Forelimb muscle (tissue), 1 donor: ENCODE measurements at regions not wholly inside any gene's neighbourhood (a gene's known extent, or its start where the extent isn't known, plus 50 kb on each side); places are given as distances from the start of the nearest gene placed in this dataset.

Experiments used
- DNase-seq: peaks from one replicate; pipeline ENCODE4 v3.0.0-alpha.2; 2013; ENCODE audit warnings: low read depth

GRCh38 chr2:226652983-226653765 is 146.4 kb downstream of the IRS1 start:
- DNase-seq, result no peak

GRCh38 chr2:226652369-226652768 is 147.3 kb downstream of the IRS1 start:
- no peak for DNase-seq

- DNase-seq, result peak; percentile 41
Observed at GRCh38 chr2:226649871-226650660, 149.6 kb downstream of the IRS1 start.

GRCh38 chr2:226649201-226649600 is 150.4 kb downstream of the IRS1 start:
- no peak for DNase-seq

GRCh38 chr2:226647621-226648518 is 151.8 kb downstream of the IRS1 start:
- DNase-seq, result no peak

- peak; percentile 77 for DNase-seq
Observed at GRCh38 chr2:226644399-226644865, 155.2 kb downstream of the IRS1 start.

GRCh38 chr2:226643946-226644282 is 155.7 kb downstream of the IRS1 start:
- DNase-seq, result no peak

GRCh38 chr2:226643030-226643945 is 156.3 kb downstream of the IRS1 start:
- no peak for DNase-seq

GRCh38 chr2:226641008-226641407 is 158.6 kb downstream of the IRS1 start:
- no peak for DNase-seq

GRCh38 chr2:226640501-226640900 is 159.1 kb downstream of the IRS1 start:
- DNase-seq, result no peak

- DNase-seq, result no peak
Observed at GRCh38 chr2:226639550-226639949, 160.1 kb downstream of the IRS1 start.

GRCh38 chr2:226638576-226638975 is 161.0 kb downstream of the IRS1 start:
- DNase-seq, result no peak

- DNase-seq, result no peak
Observed at GRCh38 chr2:226637383-226637782, 162.2 kb downstream of the IRS1 start.

- DNase-seq, result no peak
Observed at GRCh38 chr2:226636586-226636985, 163.0 kb downstream of the IRS1 start.

- DNase-seq, result no peak
Observed at GRCh38 chr2:226634943-226635604, 164.5 kb downstream of the IRS1 start.

GRCh38 chr2:226631671-226632070 is 167.9 kb downstream of the IRS1 start:
- no peak for DNase-seq

- no peak for DNase-seq
Observed at GRCh38 chr2:226631187-226631586, 168.4 kb downstream of the IRS1 start.

- DNase-seq, result no peak
Observed at GRCh38 chr2:226625946-226626345, 173.7 kb downstream of the IRS1 start.

GRCh38 chr2:226623587-226624368 is 175.8 kb downstream of the IRS1 start:
- DNase-seq, result no peak

GRCh38 chr2:226622484-226622883 is 177.1 kb downstream of the IRS1 start:
- DNase-seq, result no peak
